GM19025 (cell line): ENCODE measurements at regions not wholly inside any gene's neighbourhood (a gene's known extent, or its start where the extent isn't known, plus 50 kb on each side); places are given as distances from the start of the nearest gene placed in this dataset.

Experiments used
- ATAC-seq: cut with Tn5 transposase; IDR thresholded peaks from one replicate; pipeline ENCODE4 v1.9.1; 2021; ENCODE audit warnings: mild to moderate bottlenecking, low read depth, moderate library complexity; ENCODE audit not compliant: unreplicated experiment

- no peak for ATAC-seq
Observed at GRCh38 chr5:81856948-81857928, 106.3 kb upstream of the SSBP2 start.

GRCh38 chr5:81855591-81855990 lies 104.7 kb upstream of the SSBP2 start:
- no peak for ATAC-seq

GRCh38 chr5:81854915-81855314 lies 104.0 kb upstream of the SSBP2 start:
- no peak for ATAC-seq

DNA sequence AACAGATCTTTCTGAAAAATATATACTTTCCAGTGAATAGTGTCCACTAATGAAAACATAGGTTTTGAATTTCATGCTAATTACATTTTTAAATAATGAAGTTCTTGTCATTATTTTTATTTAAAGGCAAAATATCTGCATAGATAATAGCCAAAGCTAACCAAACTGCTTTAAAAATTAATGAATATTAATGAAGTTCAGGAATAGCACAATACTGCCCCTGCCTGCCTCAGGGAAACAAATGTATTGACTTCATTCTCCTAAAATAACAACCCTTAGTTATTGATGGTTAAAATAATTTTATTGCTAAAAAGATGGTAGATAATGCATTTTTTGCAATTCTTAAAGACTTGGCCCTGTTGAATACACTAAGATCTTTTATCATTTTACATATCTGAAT lies 103.6 kb upstream of the SSBP2 start:
- ATAC-seq: no peak

GRCh38 chr5:81853030-81853357 lies 102.1 kb upstream of the SSBP2 start:
- ATAC-seq: no peak

- no peak for ATAC-seq
Observed at GRCh38 chr5:81852291-81853029, 101.6 kb upstream of the SSBP2 start.

- peak; percentile 88 for ATAC-seq
Observed at GRCh38 chr5:81851481-81852178, 100.7 kb upstream of the SSBP2 start.

DNA sequence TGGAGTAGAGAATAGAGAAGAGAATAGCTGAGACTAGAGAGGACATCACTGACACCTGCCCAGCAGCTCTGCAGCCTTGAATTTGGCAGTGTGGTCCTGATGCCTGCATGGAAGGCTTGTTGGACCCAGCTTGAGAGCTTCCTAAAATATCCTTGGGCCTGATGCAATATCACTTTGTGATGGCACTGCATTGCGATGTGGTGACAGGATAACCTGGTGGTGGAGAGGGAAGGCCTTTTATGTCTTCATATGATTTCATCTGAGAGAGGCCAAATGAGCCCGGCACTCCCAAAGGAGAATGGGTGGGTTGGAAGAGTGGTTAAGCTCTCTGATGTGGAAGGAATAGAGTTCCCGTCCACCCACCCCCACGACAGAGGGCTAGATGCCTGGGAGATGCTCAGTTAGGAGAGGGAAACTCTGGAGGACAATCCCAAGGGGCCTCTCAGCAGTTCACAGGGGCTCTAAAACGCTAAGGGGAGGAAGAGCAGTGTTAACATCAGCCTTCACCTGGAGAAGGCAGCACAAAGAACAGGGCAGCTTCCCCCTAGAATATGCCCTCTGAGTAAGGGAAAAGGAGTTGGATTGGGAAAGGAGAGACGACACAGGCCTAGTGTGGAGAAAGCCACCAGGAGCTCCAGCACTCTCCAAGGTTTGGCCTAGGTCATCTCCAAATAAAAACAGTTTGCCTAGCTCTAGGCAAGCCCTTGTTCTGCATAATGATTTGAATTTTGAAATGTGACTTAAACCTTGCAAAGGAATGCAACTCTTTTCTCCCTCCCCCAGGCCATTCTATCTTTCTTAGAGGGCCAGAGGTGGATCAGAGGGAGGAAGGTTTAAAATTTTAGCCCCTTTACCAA lies 99.8 kb upstream of the SSBP2 start:
- ATAC-seq: no peak

GRCh38 chr5:81849770-81850367 lies 99.0 kb upstream of the SSBP2 start:
- no peak for ATAC-seq

DNA sequence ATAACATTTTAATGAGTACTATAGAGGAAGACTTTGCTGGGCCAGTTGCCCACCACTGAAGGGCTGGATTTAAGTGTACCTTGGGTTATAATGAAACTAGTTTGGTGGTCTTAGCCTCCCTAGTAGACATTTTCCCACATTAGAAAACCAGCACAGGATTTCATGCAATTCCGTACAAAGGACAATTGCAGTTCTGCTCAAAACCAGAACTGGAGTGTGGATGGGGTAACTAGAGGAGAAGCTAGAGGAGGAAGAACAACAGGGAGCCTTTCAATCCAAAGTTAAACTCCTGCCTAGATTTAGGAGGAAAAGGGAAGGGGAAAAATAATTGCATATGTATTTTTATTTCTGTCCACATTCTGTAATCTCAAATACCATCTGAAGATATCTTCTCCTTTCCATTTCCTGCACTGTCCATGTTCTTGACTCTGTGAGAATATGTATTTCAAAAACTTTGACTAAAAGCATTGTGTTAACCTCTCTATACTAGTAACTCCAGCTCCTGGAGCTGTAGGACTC lies 97.5 kb upstream of the SSBP2 start:
- no peak for ATAC-seq

DNA sequence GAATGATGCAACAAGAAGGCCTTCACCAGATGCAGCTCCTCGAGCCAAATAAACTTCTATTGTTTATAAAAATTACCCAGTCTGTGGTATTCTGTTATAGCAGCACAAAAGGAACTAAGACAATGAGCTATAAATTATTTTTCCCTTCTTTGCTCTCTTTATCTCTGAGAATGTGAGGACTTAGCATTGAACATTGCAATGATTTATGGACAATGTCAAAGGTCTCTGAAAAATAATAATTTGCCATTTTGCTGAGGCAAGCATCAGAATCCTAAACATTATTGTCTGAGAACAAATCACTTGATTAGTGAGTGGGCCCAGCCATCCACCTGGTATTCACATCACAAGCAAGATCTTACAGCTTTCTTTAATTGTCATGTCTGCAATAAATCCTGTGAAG lies 95.4 kb upstream of the SSBP2 start:
- ATAC-seq: no peak

- ATAC-seq: no peak
Observed at GRCh38 chr5:81843845-81844244, 92.9 kb upstream of the SSBP2 start.

- no peak for ATAC-seq
Observed at GRCh38 chr5:81842795-81843398, 92.0 kb upstream of the SSBP2 start.

DNA sequence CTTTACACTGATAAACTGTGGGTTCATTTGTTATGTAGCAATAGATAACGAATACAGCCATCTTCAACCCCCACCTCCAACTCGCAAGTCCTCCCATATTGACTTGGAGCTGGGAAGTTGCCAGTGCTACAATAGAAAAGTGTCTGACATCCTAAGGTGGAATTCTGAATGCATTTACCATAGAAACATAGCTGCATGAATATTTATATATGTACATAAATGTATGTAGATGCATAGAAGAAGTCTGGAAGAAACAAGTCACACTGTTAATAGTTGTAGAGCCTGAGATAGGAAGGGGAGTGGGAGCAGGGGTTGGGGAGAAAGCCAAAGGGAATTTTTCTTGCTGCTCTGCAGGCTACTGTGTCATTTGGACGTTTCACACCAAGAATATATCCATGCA lies 88.1 kb upstream of the SSBP2 start:
- ATAC-seq: no peak

- no peak for ATAC-seq
Observed at GRCh38 chr5:81838307-81838906, 87.5 kb upstream of the SSBP2 start.

- no peak for ATAC-seq
Observed at GRCh38 chr5:81837667-81838306, 86.9 kb upstream of the SSBP2 start.

- ATAC-seq: no peak
Observed at GRCh38 chr5:81835814-81836367, 85.0 kb upstream of the SSBP2 start.

GRCh38 chr5:81834021-81834660 lies 83.2 kb upstream of the SSBP2 start:
- no peak for ATAC-seq
